Hematopoietic multipotent progenitor cell treated with erythropoietin and hydrocortisone succinate and interleukin-3 and kit ligand, for 4 days (in vitro differentiated cells): ENCODE measurements at regions not wholly inside any gene's neighbourhood (a gene's known extent, or its start where the extent isn't known, plus 50 kb on each side); places are given as distances from the start of the nearest gene placed in this dataset.

ENCODE experiments used
- DNase-seq: peaks from one replicate; pipeline ENCODE4 v3.0.0-alpha.2; 2015

DNA sequence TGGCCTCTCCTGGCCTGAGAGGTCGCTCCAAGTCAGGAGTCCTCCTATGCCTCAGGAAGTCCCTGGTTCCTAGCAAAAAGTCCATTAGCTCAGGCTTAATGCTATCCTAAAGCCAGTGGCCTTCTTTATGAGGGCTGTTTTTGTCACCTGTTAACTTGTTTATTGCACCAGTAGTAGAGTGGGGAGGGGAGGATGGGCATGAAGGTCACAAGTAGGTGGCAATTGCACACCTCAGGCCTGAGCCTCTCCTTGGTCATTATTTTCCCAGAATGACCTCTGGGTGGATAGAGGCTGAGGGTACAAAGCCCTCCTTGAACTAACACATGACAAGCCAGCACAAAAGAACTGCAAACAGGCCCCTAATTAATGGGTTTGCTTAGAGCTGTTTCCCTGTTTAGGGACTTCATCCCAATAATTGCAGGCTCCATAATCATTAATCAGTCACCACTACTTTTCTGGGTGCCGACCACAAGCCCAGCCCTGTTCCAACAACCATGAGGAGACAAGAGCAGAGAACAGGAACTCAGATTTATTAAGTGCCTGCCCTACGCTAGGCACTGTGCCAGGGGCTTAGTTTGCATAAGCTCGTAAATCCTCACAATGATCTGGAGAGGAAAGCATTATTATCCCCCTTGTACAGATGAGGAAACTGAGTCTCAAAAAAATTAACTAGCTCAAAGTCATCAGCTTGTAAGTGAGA lies 123.0 kb upstream of the PKDCC start:
- DNase-seq = no peak

DNA sequence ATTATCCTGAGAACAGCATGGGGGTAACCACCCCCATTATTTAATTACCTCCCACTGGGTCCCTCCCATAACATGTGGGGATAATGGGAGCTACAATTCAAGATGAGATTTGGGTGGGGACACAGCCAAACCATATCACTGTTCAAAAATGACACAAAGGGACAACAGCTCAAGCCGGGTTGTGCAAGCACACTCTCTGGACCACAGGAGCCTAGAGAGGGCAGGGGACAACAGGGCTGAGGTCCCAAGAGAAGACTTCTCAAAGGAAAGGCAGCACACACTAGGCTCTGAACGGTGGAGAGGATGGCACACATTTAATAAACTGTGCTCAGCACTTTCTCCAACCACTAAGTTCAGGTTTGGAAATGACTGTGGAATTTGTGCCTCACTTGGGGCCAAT lies 122.1 kb upstream of the PKDCC start:
- no peak for DNase-seq

DNA sequence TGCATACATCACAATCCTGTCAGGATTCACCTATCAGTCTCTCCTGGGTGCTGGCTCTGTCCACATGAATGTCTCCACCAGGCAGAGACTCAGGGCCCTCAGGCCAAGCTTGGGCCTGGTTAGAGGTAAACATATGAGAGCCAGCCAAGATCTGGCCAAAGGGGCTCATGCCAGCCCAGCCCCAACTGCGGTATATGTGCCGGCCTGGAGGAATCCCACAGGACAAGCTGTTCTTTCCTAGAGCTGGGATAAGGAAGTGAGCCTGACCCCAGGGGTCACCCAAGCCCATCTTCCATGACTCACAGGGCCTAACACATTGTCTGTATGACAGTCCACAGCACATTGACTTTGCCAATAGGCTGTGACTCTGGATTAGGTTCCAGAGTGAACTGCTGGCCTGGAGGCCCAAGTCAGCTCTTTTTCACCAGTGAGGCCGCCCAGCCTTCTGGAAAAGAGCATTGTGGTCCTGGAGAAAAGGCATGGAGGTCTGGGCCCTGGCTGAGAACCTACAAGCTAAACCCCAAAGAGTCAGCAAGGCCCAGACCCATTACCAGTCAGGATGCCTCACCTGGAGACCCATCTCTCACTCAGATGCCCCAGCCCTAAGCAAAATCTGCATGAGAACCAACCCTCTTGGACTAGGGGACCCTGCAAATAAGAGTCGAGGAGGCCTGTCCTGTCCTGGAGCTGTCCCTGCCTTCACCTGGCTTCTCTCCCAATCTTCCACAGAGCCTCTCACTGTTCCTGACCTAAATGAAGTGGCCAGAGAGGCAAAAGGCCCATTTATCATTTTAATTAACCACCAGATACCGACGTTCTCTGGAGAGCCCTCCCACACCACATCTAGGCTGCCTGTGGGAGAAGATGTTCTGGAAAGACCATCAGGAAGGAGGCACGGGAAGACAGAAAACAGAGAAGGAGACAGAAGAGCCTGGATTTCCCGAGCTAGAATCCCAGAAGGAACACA lies 120.9 kb upstream of the PKDCC start:
- no peak for DNase-seq

DNA sequence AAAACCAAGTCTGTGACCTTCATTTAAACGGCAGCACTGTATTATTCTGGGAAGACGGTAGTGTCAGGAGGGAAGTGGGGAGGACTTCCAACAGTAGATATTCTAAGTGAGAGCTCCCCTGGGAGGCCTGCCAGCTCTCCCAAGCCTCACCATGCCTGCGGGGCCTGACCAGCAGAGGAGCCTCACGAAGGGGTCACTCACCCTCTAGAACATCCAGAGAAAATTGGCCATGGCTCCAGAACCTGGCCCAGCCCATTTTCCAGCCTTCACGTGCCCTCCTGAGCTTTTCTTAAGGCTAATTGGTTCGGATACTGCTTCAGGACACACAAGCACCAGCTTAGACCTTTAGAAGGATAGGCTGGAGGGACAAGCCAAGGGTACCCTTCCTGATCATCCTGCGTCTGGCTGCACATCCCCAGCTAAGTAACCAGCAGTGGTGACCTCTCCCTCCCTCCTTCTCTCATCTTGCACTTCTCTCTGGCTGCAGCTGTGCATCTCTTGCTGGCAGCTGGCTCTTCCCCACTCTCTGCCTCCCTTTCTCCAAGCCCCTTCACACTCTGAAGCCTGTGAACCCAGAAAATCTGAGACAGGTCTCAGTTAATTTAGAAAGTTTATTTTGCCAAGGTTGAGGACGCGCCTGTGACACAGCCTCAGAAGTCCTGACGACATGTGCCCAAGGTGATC lies 120.1 kb upstream of the PKDCC start:
- DNase-seq = no peak

DNA sequence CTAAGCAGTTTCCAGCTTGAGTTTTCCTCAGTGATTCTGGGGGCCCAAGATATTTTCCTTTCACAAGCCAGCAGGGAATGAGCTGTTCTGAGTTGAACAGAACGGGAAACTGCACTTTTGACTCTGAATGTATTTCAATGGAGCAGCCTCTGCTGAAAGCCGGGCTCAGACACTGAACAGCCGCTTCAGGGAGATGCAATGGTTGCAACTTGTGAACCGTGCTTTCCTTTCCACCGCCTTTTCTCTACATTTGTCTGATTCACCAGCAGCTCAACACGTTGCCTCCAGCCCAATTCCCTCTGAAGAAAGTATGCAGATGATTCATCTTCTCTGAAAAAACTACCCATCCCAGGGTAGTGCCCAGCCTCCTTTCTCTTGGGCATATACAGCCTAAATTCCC lies 119.3 kb upstream of the PKDCC start:
- no peak for DNase-seq

DNA sequence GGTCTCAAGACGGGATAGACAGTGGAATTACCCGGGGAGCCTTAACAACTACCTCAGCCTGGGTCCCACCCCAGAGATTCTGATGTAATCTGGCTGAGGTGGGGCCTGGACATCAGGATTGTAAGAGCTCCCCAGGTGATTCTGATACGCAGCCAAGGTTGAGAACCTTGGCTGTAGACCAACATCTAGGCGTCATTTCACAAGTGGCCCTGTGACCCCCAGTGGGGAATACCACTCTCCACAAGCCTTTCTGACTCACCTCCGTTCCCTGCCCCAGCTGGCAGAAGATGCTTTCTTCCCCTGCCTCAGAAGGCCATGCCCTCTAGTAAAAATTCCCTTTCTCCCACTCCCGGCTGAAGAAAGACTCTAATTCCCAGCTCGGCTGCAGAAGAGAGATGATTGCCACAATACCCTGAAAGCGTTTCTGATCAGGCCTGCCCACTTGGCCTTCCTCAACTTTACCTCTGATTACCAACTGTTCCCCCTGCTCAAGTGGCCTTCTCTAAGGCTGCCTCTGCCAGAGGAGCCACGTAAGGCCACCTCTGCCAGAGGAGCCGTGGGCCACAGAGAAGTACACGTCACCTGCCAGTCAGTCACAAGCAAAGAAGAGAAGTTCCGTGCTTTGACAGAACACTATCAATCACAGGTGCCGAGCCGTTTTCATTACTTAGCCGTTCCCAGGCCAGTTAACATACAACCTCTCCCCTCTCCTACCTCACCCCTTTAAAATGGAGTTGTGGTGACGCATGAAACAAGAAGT lies 116.8 kb upstream of the PKDCC start:
- DNase-seq = no peak

DNA sequence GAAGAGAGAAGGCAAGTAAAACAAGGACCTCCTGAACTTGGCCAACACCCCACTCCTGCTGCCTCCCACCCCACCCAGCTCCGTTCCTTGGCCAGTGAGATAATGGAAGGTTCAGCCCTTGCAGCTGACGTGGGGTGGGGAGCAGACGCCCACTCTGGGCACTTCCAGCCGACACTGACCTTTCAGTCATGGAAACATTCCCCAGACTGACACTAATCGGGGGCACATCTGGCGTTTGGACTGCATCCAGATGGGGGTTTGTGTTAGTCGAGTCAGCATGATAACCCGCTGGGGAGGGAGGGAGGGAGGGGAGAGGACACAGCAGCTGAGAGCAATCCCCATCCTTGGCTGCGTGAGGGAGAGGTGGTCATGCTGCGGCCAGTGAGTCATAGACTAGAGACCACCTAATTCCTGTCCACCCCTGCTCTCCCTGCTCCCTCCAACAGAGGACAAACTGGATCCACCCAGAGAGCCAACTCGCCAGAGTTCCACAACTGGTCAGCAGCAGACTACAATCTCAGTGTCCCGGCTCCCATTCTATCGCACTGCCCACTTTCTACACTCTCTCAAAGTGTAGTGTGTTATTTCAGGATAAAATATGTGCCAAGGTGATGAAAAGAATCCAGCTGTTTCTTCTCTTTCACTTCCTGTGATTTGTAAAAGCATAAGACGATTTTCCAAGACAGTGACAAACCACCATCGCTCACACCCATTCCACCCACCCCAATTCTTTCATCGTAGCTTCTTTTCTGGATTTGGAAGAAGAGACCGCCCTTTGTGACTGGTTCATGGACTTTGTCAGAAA lies 115.4 kb upstream of the PKDCC start:
- DNase-seq = peak; percentile 27

DNA sequence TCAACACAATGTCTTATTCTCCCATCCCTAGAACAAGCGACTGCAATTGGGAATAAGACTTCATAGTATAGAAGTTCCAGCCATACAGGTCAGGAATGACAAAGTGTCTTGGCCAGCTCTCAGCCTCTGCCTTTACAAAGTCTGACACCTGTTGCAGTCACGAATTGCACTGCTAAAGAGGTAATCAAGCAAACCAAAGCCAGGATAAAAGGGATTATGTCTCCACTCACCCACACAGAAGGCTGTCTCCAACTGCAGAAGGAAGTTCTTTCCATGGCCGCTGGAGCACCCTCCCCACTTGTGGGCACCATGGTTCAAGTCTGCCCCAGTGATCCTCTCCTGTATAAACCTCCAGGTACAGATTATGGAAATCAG lies 114.8 kb upstream of the PKDCC start:
- DNase-seq = no peak

DNA sequence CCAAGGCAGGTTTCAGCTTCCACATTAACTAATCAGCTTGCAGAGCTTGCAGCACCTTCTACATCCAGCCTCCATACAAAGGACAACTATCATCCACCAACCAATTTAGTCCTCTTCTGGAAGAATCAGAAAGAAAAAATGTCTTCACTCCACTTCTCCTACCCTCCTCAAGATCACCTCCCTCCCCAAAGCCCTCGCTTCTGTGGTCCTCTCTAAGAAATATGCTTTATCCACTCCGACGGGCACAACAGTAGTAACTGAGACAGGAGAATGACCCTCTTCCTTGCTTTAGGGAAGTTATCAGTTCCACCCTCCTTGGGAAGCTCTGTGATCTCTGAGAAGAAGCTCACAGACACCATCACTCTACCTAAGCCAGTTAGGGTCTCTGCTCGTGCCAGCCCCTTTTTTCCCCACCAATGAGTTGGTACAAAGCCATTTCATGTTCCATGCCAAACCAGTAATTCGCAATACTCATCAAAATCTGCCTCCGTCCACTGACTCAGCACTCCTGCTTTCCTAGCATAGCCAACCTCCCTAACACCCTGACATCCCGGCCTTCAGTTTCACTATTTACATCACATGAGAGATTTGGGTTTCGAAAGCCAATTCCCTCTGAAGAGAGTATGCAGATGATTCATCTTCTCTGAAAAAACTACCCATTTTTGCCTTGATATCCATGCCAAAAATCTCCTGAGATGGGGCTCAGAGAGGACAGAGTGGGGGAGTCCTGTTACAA lies 114.1 kb upstream of the PKDCC start:
- no peak for DNase-seq

DNA sequence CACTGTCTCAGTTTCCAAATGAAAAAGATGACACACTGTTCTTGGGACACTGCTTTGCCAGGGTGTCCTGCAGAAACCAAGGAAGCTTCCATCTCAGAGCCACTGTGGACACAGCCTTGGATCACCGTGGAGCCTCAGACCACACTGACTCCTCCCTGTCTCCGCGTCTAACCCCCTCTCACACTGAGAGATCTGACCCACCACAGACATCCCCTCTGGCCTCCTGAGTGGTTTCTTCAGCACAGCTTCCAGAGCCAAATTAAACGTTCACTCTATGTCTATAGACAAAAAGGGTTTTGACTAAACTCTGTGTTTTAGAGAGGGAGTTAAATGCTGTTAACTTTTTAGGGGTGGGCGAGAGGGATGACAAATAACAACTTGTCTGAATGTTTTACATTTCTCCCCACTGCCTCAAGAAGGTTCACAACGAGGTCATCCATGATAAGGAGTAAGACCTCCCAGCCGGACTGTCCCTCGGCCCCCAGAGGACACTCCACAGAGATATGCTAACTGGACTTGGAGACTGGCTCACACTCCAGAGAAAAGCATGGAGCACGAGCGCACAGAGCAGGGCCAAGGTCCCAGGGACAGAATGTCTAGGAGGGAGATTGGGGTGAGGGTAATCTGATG lies 113.4 kb upstream of the PKDCC start:
- no peak for DNase-seq

DNA sequence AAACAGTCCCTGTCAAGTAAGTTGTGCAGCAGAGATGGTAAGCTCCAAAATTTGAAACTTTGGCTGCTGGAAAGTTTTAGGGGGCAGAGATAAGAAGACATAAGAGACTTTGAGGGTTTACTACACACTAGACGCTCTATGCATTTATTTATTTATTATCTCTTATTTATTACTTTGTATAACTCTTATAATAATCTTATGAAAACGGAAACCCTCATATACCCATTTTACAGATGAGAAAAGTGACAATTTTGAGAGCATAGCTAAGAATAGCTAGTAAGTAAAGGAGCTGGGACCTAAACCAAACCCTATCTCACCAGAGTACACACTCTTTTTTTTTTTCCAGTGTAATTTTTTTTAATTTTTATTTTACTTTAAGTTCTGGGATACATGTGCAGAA lies 112.8 kb upstream of the PKDCC start:
- DNase-seq = no peak

DNA sequence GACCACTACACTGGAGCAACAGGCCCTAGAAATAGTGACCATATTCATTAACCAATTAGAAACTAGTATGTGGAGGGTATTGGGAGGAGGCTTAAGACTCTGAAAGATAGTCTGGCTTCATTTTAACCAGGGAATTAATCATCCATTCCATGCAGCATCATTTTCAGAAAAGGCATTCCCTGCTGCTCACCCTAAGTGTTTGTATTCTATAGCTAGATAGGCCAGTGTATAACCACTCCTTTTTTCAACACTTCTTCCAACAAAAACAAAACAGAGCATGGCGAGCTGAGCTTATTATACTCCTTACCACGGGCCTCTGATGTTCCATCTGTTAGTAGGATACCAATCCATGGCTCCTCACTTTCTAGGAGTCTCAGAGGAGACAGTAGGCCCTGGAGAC lies 112.0 kb upstream of the PKDCC start:
- no peak for DNase-seq

DNA sequence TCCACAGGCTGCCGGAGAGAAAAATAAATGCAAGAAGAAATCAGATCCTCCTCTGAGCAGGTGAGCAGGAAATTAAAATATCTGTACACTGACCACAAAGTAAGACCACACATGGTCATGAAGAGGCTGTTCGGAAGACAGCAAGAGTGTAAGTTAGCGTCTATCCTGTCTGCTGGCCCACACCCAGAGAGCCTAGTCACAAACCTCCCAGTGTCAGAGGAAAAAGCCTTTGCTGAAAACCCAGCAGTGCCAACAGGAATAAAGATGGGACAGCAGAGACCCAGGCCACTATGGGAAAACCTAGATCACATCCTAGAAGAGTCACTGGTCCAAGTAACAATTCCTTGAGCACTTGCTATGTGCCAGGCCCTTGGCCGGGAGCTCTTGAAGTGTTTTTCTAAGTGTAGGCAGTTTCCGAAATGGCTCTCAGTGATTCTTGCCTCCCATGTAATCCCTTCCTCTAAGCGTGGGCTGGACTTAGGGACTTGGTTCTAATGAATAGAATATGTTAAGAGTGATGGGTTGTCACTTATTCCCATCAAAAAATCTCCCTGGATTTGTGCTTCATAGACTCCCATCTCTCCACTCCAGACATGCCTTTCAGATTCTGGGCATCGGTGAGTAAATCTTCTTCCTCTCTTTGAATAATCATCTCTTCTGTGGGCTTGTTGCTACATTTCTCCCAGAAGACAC lies 110.9 kb upstream of the PKDCC start:
- no peak for DNase-seq

DNA sequence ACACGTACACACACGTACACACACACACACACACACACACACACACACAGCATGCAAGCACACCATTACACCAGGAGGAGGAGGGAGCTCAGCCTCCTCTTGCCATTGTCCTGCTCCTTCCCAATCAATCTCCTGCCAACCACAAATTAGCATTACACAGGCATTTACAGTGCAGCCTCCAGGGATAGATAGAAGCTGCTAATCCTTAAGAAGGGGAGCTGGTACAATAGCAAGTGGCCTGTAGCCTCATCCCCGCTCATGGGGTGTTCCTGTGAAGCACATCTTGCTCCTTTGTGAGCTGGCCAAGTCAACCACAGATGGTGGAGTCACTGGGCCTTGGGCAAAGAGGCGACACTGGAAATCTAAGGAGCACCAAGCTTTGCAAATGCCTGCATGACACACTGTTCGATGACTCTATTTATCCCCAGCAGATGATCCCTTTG lies 110.3 kb upstream of the PKDCC start:
- no peak for DNase-seq

DNA sequence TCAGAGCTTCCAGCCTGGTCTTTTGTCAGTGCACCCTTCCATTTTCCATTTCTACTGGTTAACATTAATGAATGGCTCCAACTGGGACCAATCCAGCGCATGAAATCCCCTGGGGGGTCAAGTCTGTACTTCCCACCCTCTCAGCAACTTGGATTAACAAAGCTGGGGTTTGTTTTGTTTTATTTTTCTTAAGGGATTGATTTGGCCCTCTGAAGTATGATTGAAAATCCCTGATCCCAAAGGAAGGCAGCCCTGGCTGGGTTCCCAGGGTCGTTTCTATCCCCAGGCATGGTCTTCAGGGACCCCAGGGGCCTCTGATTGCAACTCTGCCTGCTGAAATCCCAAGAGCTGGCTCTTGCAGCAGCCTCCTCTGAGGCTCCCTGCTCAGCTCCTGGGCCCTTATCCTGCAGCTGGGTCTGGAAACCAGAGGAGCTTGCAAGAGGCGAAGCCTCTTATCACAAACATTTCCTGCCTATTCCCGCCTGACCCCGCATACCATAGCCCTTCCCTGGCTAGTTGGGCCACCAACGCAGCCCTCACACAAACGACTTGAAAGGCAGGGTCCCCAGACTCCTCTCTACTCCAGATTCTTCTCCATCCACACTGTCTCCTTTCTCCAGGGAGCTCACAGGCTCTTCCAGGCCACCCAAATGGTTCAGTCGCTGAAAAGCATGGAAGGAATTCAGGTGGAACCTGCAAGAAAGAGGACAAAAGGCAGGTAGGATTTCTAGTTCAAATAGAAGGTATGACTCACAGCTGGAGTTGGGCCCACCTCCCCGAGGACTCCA lies 109.7 kb upstream of the PKDCC start:
- no peak for DNase-seq

DNA sequence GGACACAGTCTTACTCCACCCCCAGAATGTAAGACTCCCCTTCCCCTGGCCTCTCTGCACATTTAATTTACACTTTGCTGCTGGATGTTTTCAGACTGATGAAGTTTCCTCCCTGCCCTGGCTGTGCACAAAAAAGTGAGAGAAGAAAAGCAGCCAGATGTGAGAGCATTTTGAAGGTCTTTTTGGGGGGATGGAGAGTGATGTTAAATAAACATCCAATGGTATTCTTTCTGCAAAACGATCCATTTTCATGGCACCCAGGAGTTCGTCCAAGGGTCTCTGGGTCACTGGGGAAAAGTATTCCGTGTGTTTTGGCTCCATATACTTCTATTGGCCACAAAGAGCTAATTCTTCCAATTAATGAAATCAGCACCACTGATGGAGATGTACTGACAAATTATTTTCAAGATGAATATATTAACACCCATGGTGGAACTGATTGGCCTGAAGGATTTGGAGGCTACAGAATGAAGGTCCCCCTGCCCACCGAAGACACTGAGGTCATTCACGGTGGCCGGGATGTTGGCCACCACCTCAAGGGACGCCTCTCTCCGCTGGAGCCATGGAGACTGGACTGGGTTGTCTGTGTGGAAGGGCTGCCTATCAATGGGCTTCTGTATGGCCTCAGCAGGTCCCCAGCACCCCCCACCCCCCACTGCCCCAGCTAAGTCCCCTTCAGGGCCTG lies 107.6 kb upstream of the PKDCC start:
- DNase-seq = no peak

DNA sequence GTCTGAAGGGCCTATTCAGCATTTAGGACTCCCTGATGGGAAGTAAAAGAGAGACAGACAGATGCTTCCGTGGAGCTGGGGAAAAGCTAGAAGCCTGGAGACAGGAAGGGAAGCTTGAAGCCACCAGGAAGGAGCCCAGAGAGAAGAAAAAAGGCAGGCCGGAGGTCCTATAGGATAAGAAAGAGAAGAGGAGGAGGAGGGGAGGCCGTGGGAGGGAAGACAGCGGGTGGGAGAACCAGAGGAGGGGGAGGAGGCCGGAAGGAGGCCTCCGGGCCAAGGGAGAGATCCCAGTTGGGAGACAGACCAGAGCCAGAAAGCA lies 107.1 kb upstream of the PKDCC start:
- no peak for DNase-seq

DNA sequence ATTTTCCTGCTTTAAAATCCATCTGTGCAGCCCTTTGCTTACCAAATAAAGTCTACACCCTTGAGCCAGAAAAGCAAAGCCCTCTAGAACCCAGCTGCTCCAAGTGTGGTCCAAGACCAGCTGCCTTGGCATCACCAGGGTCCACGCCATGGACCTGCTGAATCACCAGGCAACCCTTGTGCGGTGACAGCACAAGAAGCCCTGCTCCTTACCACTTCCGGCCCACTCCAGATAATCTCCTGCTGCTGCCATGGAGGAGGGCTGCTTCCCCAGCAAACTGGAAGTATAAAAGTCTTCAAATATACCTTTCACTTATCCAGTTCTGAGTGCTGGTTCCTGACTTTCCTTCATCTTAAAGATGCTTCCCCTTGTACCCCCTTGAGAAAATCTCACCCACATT lies 106.0 kb upstream of the PKDCC start:
- DNase-seq = peak; percentile 32

DNA sequence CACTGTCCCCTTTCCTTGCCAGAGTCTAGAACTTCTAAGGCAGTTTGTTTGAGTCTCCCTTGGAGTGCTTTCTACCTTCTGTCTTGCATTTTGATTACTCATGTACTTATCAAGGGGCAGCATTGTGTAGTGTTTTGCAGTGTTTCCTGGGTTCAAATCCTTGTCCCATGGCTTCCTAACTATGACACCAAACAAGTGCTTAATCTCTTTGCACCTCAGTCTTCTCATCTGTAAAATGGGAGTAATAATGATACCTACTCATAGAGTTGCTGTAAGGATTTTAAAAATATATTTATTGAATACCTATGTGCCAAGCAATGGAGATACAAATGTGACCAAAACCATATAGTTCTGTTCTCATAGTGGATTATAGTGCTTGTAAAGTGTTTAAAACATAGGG lies 105.5 kb upstream of the PKDCC start:
- DNase-seq = no peak
